HG02840 (cell line): ENCODE measurements at regions not wholly inside any gene's neighbourhood (a gene's known extent, or its start where the extent isn't known, plus 50 kb on each side); places are given as distances from the start of the nearest gene placed in this dataset.

Experiments
- ATAC-seq: cut with Tn5 transposase; IDR thresholded peaks from one replicate; pipeline ENCODE4 v1.9.1; 2021; ENCODE audit warnings: mild to moderate bottlenecking, moderate library complexity, moderate number of reproducible peaks; ENCODE audit not compliant: unreplicated experiment, low FRiP score

- ATAC-seq = no peak
Observed at GRCh38 chr3:124513610-124513997, 216.6 kb upstream of the UMPS start.

GRCh38 chr3:124514683-124515082 lies 215.6 kb upstream of the UMPS start:
- ATAC-seq = no peak

GRCh38 chr3:124516333-124516732 lies 213.9 kb upstream of the UMPS start:
- no peak for ATAC-seq

- ATAC-seq = no peak
Observed at GRCh38 chr3:124517306-124517705, 212.9 kb upstream of the UMPS start.

- ATAC-seq = no peak
Observed at GRCh38 chr3:124518350-124518749, 211.9 kb upstream of the UMPS start.

- ATAC-seq = no peak
Observed at GRCh38 chr3:124519591-124520194, 210.6 kb upstream of the UMPS start.

- no peak for ATAC-seq
Observed at GRCh38 chr3:124520970-124521369, 209.3 kb upstream of the UMPS start.

GRCh38 chr3:124522082-124522625 lies 208.1 kb upstream of the UMPS start:
- no peak for ATAC-seq

- no peak for ATAC-seq
Observed at GRCh38 chr3:124526601-124527000, 203.7 kb upstream of the UMPS start.

- ATAC-seq = no peak
Observed at GRCh38 chr3:124529826-124530571, 200.3 kb upstream of the UMPS start.

GRCh38 chr3:124530916-124531315 lies 199.3 kb upstream of the UMPS start:
- no peak for ATAC-seq

- ATAC-seq = no peak
Observed at GRCh38 chr3:124532071-124532470, 198.2 kb upstream of the UMPS start.

GRCh38 chr3:124535306-124535705 lies 194.9 kb upstream of the UMPS start:
- no peak for ATAC-seq

GRCh38 chr3:124540550-124541211 lies 189.6 kb upstream of the UMPS start:
- no peak for ATAC-seq

- ATAC-seq = no peak
Observed at GRCh38 chr3:124542214-124542869, 187.9 kb upstream of the UMPS start.

- no peak for ATAC-seq
Observed at GRCh38 chr3:124545891-124546290, 184.4 kb upstream of the UMPS start.

GRCh38 chr3:124552224-124552623 lies 178.0 kb upstream of the UMPS start:
- no peak for ATAC-seq

- ATAC-seq = no peak
Observed at GRCh38 chr3:124553178-124553577, 177.1 kb upstream of the UMPS start.

- ATAC-seq = no peak
Observed at GRCh38 chr3:124556636-124557035, 173.6 kb upstream of the UMPS start.

GRCh38 chr3:124557433-124558232 lies 172.6 kb upstream of the UMPS start:
- ATAC-seq = no peak
